Stimulated activated CD4-positive, alpha-beta T cell treated with anti-CD3 and anti-CD28 coated beads, Interleukin-15, amount 100 ng/mL, for 24 hours (primary cell): ENCODE measurements at regions not wholly inside any gene's neighbourhood (a gene's known extent, or its start where the extent isn't known, plus 50 kb on each side); places are given as distances from the start of the nearest gene placed in this dataset.

ENCODE experiments used
- DNase-seq: peaks from one replicate; pipeline ENCODE4 v3.0.0-alpha.2; 2020

GRCh38 chr1:11414926-11415538 lies 63.9 kb upstream of the DISP3 start:
- no peak for DNase-seq

GRCh38 chr1:11417162-11417561 lies 61.8 kb upstream of the DISP3 start:
- DNase-seq: no peak

DNA sequence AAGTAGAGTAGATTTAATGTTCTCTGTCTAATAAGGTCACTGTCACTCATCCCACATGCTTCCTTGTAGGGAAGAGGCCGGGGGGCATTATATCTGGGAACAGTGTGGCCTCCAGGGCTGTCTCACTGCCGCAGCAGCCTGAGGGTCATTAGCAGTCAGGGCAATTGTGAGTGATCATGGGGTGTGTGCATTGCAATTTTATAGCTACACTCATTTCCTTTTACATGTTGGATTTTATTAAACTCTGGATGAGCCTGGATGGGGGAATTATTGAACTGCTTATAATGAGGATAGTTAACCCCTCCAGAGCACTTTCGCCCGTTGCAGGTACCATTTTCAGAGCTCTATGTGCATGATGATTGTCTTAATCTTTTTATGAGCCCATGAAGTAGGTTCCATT lies 60.9 kb upstream of the DISP3 start:
- DNase-seq: no peak

DNA sequence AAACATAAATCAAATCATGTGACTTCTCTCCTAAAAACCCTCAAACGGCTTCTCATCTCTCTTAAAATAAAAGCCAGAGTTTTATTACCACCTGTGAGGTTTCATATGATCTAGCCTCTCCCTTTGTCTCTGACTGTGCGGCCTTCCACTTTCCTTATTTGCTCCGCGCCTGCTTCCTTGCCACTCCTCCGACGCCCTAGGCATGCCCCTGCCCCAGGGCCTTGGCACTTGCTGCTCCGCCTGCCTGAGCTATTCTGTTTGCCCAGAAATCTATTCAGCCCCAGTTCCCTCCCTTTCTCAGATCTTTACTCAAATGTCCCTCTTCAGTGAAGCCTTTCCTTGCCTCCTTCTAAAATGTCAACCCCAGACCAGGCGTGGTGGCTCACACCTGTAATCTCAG lies 57.5 kb upstream of the DISP3 start:
- no peak for DNase-seq

DNA sequence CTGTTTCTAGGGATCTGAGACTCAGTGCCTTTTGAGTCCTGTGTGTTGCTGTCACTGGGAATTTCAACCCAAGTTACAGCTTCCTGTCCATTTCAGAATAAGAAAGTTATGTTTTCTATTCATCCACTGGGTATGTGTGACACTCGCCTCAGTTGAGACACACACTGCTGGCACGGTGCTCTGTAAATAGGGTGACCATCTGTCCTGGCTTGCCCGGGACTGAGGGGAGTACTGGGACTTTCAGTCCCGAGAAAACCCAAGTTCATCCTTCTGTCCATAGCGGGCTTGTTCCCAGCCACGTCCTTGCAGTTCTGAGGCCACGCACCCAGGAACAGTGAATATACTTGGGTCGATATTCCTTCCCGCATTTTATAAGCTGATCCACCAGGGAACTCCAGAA lies 56.3 kb upstream of the DISP3 start:
- no peak for DNase-seq

DNA sequence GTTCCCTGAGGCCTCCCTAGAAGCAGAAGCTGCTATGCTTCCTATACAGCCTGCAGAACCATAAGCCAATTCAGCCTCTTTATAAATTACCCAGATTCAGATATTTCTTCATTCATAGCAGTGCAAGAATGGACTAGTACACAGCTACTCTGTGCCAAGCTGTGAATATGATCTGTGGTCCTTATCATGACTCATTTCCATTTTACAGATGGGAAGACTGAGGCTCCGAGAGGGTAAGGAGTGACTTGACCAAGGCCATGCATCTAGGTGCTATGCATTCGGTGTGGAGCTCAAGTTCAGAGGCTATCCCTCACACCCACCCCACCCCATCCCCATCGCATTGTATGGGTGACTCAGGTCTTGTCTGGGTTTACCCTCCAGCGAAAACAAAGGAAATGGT lies 52.3 kb upstream of the DISP3 start:
- DNase-seq: no peak

- DNase-seq: no peak
Observed at GRCh38 chr1:11428789-11429188, 50.2 kb upstream of the DISP3 start.
